ENCODE measurements at regions not wholly inside any gene's neighbourhood (a gene's known extent, or its start where the extent isn't known, plus 50 kb on each side); places are given as distances from the start of the nearest gene placed in this dataset.

DNA sequence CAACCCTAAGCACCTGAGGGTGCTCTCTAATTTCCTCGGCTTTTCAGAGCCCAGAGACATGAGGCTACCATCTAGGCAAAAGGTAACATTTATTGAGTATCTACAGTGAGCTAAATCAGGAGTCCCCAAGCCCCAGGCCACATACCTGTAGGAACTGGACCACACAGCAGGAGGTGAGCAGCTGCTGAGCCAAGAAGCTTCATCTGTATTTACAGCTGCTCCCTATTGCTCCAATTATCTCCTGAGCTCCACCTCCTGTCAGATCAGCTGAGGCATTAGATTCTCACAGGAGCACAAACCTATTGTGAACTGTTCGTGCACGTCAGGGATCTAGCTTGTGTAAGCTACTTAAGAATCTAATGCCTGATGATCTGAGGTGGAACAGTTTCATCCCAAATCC is 70.2 kb downstream of the RND3 start:
- no peak for DNase-seq (ENCODE audit: low spot score)

DNA sequence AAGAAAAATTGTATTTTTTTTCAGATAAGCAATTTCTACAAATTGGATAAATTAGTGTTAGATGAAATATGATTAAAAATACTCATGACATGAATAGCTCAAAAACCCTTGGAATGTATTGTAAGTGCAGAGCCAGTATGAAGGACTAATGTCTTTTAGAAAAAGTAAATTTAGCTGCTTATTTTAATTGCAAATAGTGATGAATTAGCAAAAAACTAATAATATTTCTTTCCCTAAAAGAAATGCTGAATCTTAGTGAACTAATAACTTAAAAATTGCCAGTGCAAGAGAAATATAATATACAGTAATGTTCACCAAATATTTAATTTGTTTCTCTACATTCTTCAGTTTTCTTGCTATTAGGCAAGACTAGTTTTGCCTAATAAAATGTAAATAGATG is 72.4 kb downstream of the RND3 start:
- DNase-seq (ENCODE audit: low spot score) = no peak

GRCh38 chr2:150413910-150414309 is 73.6 kb downstream of the RND3 start:
- DNase-seq (ENCODE audit: low spot score) = no peak

DNA sequence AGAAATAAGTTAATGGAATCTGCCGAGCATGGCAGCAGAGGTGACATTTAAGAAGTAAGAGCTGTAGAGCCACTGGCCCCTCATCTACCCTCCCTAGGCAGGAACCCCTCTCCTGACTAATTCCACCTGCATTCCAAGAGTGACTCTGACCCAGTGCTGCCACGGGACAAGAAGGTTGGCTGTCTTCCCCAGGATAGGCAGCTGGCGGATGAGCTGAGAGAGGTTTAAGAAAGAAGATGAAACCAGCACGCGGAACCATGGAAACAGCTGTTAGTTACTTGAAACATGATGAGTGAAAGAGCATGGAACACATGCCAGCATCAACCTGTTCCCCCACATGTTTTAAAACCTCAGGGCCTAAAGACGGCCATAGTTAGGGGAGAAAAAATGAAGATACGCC is 74.1 kb downstream of the RND3 start:
- no peak for DNase-seq (ENCODE audit: low spot score)

DNA sequence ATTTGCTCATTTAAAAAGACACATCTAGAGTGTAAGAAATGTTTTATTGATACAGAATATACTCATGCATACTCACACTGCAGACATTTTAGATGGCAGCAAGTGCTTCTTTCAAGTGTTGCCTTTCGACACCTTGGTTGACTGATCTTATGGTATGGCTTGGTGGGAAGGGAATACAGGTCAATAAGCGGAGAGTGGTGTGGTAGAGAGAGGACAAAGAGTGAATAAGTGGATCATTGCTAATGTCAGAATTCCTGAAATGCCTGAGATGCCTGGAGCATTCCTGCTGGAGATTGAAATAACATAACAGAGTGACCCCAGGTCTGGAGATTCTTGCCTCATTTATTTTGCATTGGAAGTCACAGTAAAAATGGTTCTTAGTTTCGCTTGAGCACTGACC is 76.7 kb downstream of the RND3 start:
- no peak for DNase-seq (ENCODE audit: low spot score)

- DNase-seq (ENCODE audit: low spot score) = no peak
These were observed 78.3 kb downstream of the RND3 start for GRCh38 chr2:150409196-150409595.

- no peak for DNase-seq (ENCODE audit: low spot score)
These were observed 83.3 kb downstream of the RND3 start for GRCh38 chr2:150404147-150404546.

DNA sequence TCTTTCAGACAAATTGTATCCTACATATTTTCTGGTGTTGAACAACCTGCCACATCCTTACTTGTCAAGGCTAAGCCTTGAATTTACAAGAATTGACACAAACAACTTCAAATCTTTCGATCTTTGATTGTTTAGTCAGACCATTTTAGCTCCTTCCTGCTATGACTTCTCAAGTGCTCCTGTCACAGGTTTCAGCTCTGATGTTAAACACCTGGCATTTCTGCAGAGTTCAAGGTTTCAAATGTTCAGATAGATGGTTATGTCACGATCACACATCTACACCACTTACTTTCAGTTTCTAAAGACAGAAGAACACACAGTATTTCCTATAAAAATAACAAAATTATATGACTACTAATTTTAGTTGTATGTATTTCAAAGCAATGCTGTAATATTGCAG is 84.0 kb downstream of the RND3 start:
- DNase-seq (ENCODE audit: low spot score) = peak; percentile 8

DNA sequence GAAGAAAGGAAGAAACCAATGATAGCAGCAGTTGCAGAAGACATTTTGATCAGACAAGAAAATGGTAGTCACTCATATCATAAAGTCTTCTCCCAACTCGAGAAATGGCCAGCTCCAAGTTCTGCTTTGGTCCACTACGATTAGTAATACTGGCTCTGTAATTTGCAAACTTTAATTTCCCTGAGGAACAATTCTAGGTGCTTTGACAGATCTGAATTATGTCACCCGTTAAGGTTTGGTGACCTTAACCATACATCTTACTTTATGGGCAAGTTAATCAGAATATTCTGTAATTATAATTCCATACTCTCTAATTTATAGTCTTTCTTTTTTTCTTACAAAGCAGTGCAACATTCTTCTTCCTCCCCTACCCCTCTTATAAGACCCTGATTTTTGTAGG is 84.5 kb downstream of the RND3 start:
- DNase-seq (ENCODE audit: low spot score) = no peak

GRCh38 chr2:150400849-150401248 is 86.6 kb downstream of the RND3 start:
- no peak for DNase-seq (ENCODE audit: low spot score)

DNA sequence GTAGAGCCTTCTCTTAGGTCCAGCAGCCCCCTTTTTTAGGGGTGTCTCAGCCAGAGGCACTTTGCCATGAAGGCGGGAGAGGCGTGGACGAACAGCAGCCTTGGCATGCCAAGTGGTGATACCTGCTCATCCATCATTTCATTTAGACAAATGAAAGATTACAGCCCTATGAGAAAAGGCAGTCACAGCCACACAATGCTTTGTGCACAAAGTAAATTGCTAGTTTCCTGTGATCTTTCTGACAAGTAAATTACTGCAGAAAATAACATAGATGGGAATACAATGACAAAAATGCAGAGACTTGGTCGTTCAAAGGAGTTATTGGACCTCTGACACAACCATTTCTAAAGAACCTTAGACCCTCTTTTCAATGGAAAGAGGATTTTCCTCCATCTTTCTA is 94.9 kb downstream of the RND3 start:
- no peak for DNase-seq (ENCODE audit: low spot score)

GRCh38 chr2:150391779-150392178 is 95.7 kb downstream of the RND3 start:
- DNase-seq (ENCODE audit: low spot score) = no peak

DNA sequence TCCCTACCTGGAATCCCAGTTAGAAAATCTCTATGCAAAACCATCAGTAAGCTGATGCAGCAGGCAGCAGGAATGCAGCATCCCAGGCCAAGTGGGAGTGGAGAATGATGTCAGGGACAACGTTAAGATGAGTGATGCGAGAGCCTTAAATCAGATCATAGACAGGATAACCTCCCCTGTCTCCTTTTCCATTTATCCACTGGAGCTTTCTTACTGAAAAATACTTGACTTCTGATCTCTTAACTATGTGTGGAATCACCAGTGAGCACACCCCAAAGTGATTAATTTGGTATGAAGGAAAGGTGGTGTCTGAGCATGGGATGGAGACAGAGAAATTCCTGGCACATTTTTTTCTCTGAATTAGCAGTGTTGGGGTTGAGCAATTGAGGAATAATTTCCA is 98.0 kb downstream of the RND3 start:
- DNase-seq (ENCODE audit: low spot score) = no peak

GRCh38 chr2:150388289-150388625 is 99.2 kb downstream of the RND3 start:
- DNase-seq (ENCODE audit: low spot score) = no peak

DNA sequence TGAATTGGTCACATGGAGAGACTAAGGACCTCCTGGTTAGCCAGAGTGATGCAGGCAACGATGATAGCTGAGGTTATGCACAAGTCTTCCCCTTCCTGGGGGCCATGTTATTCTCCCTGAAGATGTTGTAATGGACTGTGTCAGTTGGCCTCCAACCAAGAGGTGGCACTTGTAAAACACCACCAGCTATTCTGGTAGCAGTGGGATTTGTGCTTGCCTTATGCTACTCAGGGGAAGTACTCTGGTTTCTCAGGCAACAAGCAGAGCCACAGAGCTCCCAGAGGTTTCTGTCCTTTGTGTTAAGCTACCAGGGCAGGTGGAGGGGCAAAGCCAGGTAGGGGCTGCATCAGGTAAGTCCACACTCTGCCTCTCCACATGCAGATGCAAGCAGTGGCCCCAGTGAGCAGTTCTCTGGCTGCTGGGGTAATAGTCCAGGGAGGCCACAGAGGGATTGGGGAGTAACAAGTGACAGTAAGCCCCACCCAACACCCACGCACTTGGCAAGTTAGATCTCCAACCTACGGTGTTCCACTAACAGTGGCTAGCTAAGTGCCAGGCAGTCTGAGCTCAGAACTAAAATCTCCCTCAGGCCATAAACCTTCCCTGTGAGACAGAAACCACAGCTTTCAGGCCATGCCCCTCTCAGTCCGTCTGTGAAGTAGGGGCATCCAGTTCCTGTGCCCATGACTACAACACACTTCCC is 99.7 kb downstream of the RND3 start:
- DNase-seq (ENCODE audit: low spot score) = no peak

DNA sequence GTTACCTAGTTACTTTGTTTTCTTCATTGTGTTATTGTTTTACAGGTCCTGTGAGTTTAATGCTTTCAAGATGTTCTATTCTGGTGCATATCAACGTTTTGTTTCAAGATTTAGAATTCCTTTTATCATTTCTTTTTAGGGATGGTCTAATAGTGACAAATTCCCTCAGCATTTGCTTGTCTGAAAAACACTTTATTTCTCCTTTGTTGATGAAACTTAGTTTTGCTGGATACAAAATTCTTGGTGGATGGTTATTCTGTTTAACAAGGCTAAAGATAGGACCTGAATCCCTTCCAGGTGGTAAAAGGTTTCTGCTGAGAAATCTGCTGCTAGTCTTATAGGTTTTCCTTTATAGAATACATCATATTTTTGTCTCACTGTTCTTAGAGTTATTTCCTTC is 102.3 kb downstream of the RND3 start:
- DNase-seq (ENCODE audit: low spot score) = no peak

- DNase-seq (ENCODE audit: low spot score) = no peak
These were observed 103.9 kb downstream of the RND3 start for GRCh38 chr2:150383587-150383986.

DNA sequence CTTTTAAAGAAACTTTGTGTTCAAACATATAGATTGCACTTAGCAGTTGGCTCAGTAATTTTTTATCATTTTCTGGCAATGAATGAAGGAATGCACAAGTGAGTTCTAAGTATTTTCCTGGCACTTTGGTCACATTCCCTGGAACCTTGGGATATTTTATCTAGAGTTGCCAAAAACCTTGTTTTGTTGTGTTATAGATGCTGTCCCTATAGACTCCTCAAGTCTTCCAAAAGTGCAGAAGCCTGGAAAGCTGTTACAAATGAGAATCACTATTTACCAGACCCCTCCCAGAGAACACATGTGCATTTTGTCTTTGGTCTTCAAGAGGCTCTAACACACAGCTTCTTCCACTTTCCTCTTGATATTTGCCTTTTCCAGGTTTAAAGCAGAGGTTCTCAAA is 108.3 kb downstream of the RND3 start:
- DNase-seq (ENCODE audit: low spot score) = no peak

DNA sequence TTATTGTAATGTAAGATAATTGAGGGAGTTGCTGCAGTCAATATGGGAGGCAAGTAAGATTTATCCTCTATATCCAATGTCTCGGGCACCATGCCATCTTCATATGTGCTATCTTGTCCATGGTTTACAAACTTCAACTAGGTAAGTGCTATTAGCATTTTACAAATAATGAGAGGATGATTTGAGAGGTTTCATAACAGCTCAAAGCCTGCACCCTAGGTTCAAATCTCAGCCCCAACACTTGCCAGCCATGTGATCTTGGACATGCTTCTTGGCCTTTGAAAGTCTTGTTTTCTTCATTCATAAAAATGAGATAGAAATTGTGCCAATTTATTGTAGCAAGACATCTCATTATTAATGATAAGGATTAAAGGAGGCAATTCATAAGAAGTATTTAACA is 108.8 kb downstream of the RND3 start:
- DNase-seq (ENCODE audit: low spot score) = no peak

GRCh38 chr2:150376553-150377335 is 110.7 kb downstream of the RND3 start:
- no peak for DNase-seq (ENCODE audit: low spot score)

GRCh38 chr2:150375333-150375732 is 112.1 kb downstream of the RND3 start:
- no peak for DNase-seq (ENCODE audit: low spot score)

- no peak for DNase-seq (ENCODE audit: low spot score)
These were observed 113.0 kb downstream of the RND3 start for GRCh38 chr2:150374492-150374891.

- no peak for DNase-seq (ENCODE audit: low spot score)
These were observed 114.1 kb downstream of the RND3 start for GRCh38 chr2:150373374-150373773.

Measured in HT-29 (cell line).